ENCODE measurements at regions not wholly inside any gene's neighbourhood (a gene's known extent, or its start where the extent isn't known, plus 50 kb on each side); places are given as distances from the start of the nearest gene placed in this dataset.

- H3K4me3 ChIP-seq (ENCODE audit: low read length in 2 of 2), result no peak overlapping the region
- ATAC-seq (ENCODE audit: low FRiP score) (no peak), DNase-seq (no peak)
- no peaks in the 10 kb centered on the region for H3K36me3 ChIP-seq (ENCODE audit: control insufficient read depth in 1 of 2, insufficient read depth in 2 of 2, low read length in 1 of 2)
- no peaks in the 10 kb centered on the region for H3K27me3 ChIP-seq (ENCODE audit: control insufficient read depth in 1 of 2, insufficient read depth in 2 of 2, low read length in 1 of 2)
- no peak overlapping the region for H3K27ac ChIP-seq (ENCODE audit: low read depth in 1 of 2, low read length in 2 of 2)
- intact Hi-C loops (cut with DNase I), result loop anchor here (5.0 to 10.0 kb wide), 2 partner anchors 1108 to 1116 kb away; no protein-coding TSS in a partner anchor
- H3K4me1 ChIP-seq (ENCODE audit: control insufficient read depth in 1 of 2, insufficient read depth in 2 of 2, low read length in 2 of 2), result no peaks in the 10 kb centered on the region
- no peaks in the 10 kb centered on the region for H3K9me3 ChIP-seq (ENCODE audit: control insufficient read depth, low read length)
- WGBS, 2 donors, result 85 to 88% methylated on average over 5 of the region's 5 CpGs
These were observed 572.3 kb downstream of the PLCL1 start for GRCh38 chr2:198376677-198377076.

GRCh38 chr2:198375083-198375410 is 570.7 kb downstream of the PLCL1 start:
- no peak for ATAC-seq (ENCODE audit: low FRiP score)
- Histone ChIP-seq H3K27me3 (ENCODE audit: control insufficient read depth in 1 of 2, insufficient read depth in 2 of 2, low read length in 1 of 2) (no peaks in the 10 kb centered on the region), H3K27ac (ENCODE audit: low read depth in 1 of 2, low read length in 2 of 2) (no peak overlapping the region), H3K36me3 (ENCODE audit: control insufficient read depth in 1 of 2, insufficient read depth in 2 of 2, low read length in 1 of 2) (no peaks in the 10 kb centered on the region), H3K4me3 (ENCODE audit: low read length in 2 of 2) (no peak overlapping the region), H3K9me3 (ENCODE audit: control insufficient read depth, low read length) (no peaks in the 10 kb centered on the region), H3K4me1 (ENCODE audit: control insufficient read depth in 1 of 2, insufficient read depth in 2 of 2, low read length in 2 of 2) (no peaks in the 10 kb centered on the region)
- WGBS, 2 donors, result 60 to 64% methylated on average over 4 of the region's 4 CpGs
- intact Hi-C loops (cut with DNase I), result loop anchor here (5.0 to 10.0 kb wide), 2 partner anchors 1110 to 1117 kb away; no protein-coding TSS in a partner anchor
- DNase-seq, result no peak

- DNase-seq (no peak), ATAC-seq (ENCODE audit: low FRiP score) (no peak)
These were observed 570.1 kb downstream of the PLCL1 start for GRCh38 chr2:198374375-198375082.

GRCh38 chr2:198371921-198372543 is 567.6 kb downstream of the PLCL1 start:
- no peaks in the 10 kb centered on the region for H3K36me3 ChIP-seq (ENCODE audit: control insufficient read depth in 1 of 2, insufficient read depth in 2 of 2, low read length in 1 of 2)
- no peak for ATAC-seq (ENCODE audit: low FRiP score)
- H3K4me1 ChIP-seq (ENCODE audit: control insufficient read depth in 1 of 2, insufficient read depth in 2 of 2, low read length in 2 of 2), result no peaks in the 10 kb centered on the region
- intact Hi-C loops (cut with DNase I), result loop anchor here in 1 of 2 donors (10.0 kb wide), 1 partner anchor 1113 kb away; no protein-coding TSS in a partner anchor
- 74 to 76% methylated on average over 10 of the region's 10 CpGs for WGBS, 2 donors
- no peak overlapping the region for H3K27ac ChIP-seq (ENCODE audit: low read depth in 1 of 2, low read length in 2 of 2)
- H3K27me3 ChIP-seq (ENCODE audit: control insufficient read depth in 1 of 2, insufficient read depth in 2 of 2, low read length in 1 of 2), result no peaks in the 10 kb centered on the region
- no peaks in the 10 kb centered on the region for H3K9me3 ChIP-seq (ENCODE audit: control insufficient read depth, low read length)
- H3K4me3 ChIP-seq (ENCODE audit: low read length in 2 of 2), result no peak overlapping the region
- no peak for DNase-seq

More at GRCh38 chr2:198374375-198375082, 570.1 kb downstream of the PLCL1 start:
- H3K27me3 ChIP-seq (ENCODE audit: control insufficient read depth in 1 of 2, insufficient read depth in 2 of 2, low read length in 1 of 2), result no peaks in the 10 kb centered on the region
- H3K4me1 ChIP-seq (ENCODE audit: control insufficient read depth in 1 of 2, insufficient read depth in 2 of 2, low read length in 2 of 2), result no peaks in the 10 kb centered on the region
- 24 to 29% methylated on average over 3 of the region's 3 CpGs for WGBS, 2 donors
- no peak overlapping the region for H3K4me3 ChIP-seq (ENCODE audit: low read length in 2 of 2)
- intact Hi-C loops (cut with DNase I), result loop anchor here (5.0 to 10.0 kb wide), 2 partner anchors 1110 to 1118 kb away; no protein-coding TSS in a partner anchor
- no peaks in the 10 kb centered on the region for H3K9me3 ChIP-seq (ENCODE audit: control insufficient read depth, low read length)
- H3K27ac ChIP-seq (ENCODE audit: low read depth in 1 of 2, low read length in 2 of 2), result no peak overlapping the region
- no peaks in the 10 kb centered on the region for H3K36me3 ChIP-seq (ENCODE audit: control insufficient read depth in 1 of 2, insufficient read depth in 2 of 2, low read length in 1 of 2)

- 92 to 93% methylated on average over 1 of the region's 1 CpG for WGBS, 2 donors
- intact Hi-C loops (cut with DNase I), result loop anchor here in 1 of 2 donors (10.0 kb wide), 1 partner anchor 1113 kb away; no protein-coding TSS in a partner anchor
- no peak for ATAC-seq (ENCODE audit: low FRiP score)
These were observed 566.9 kb downstream of the PLCL1 start for GRCh38 chr2:198371329-198371728.

GRCh38 chr2:198368089-198368488 is 563.7 kb downstream of the PLCL1 start:
- Histone ChIP-seq H3K27ac (ENCODE audit: low read depth in 1 of 2, low read length in 2 of 2) (no peak overlapping the region), H3K9me3 (ENCODE audit: control insufficient read depth, low read length) (no peaks in the 10 kb centered on the region), H3K27me3 (ENCODE audit: control insufficient read depth in 1 of 2, insufficient read depth in 2 of 2, low read length in 1 of 2) (no peaks in the 10 kb centered on the region), H3K4me3 (ENCODE audit: low read length in 2 of 2) (no peak overlapping the region), H3K4me1 (ENCODE audit: control insufficient read depth in 1 of 2, insufficient read depth in 2 of 2, low read length in 2 of 2) (no peaks in the 10 kb centered on the region), H3K36me3 (ENCODE audit: control insufficient read depth in 1 of 2, insufficient read depth in 2 of 2, low read length in 1 of 2) (no peaks in the 10 kb centered on the region)
- intact Hi-C loops (cut with DNase I), result no loop called here
- WGBS, 2 donors, result 44 to 54% methylated on average over 2 of the region's 2 CpGs
- ATAC-seq (ENCODE audit: low FRiP score) (no peak), DNase-seq (no peak)

More at GRCh38 chr2:198371329-198371728, 566.9 kb downstream of the PLCL1 start:
- no peak overlapping the region for H3K4me3 ChIP-seq (ENCODE audit: low read length in 2 of 2)
- H3K27ac ChIP-seq (ENCODE audit: low read depth in 1 of 2, low read length in 2 of 2), result no peak overlapping the region
- DNase-seq, result no peak
- no peaks in the 10 kb centered on the region for H3K9me3 ChIP-seq (ENCODE audit: control insufficient read depth, low read length)
- H3K27me3 ChIP-seq (ENCODE audit: control insufficient read depth in 1 of 2, insufficient read depth in 2 of 2, low read length in 1 of 2), result no peaks in the 10 kb centered on the region
- no peaks in the 10 kb centered on the region for H3K36me3 ChIP-seq (ENCODE audit: control insufficient read depth in 1 of 2, insufficient read depth in 2 of 2, low read length in 1 of 2)
- H3K4me1 ChIP-seq (ENCODE audit: control insufficient read depth in 1 of 2, insufficient read depth in 2 of 2, low read length in 2 of 2), result no peaks in the 10 kb centered on the region

- Histone ChIP-seq H3K4me1 (ENCODE audit: control insufficient read depth in 1 of 2, insufficient read depth in 2 of 2, low read length in 2 of 2) (no peaks in the 10 kb centered on the region), H3K27ac (ENCODE audit: low read depth in 1 of 2, low read length in 2 of 2) (no peak overlapping the region), H3K36me3 (ENCODE audit: control insufficient read depth in 1 of 2, insufficient read depth in 2 of 2, low read length in 1 of 2) (no peaks in the 10 kb centered on the region), H3K4me3 (ENCODE audit: low read length in 2 of 2) (no peak overlapping the region), H3K9me3 (ENCODE audit: control insufficient read depth, low read length) (no peaks in the 10 kb centered on the region), H3K27me3 (ENCODE audit: control insufficient read depth in 1 of 2, insufficient read depth in 2 of 2, low read length in 1 of 2) (no peaks in the 10 kb centered on the region)
- intact Hi-C loops (cut with DNase I), result no loop called here
- ATAC-seq (ENCODE audit: low FRiP score) (no peak), DNase-seq (no peak)
- 49 to 57% methylated on average over 1 of the region's 1 CpG for WGBS, 2 donors
These were observed 558.3 kb downstream of the PLCL1 start for GRCh38 chr2:198362740-198363139.

- Histone ChIP-seq H3K36me3 (ENCODE audit: control insufficient read depth in 1 of 2, insufficient read depth in 2 of 2, low read length in 1 of 2) (no peaks in the 10 kb centered on the region), H3K27ac (ENCODE audit: low read depth in 1 of 2, low read length in 2 of 2) (no peak overlapping the region), H3K4me1 (ENCODE audit: control insufficient read depth in 1 of 2, insufficient read depth in 2 of 2, low read length in 2 of 2) (no peaks in the 10 kb centered on the region), H3K27me3 (ENCODE audit: control insufficient read depth in 1 of 2, insufficient read depth in 2 of 2, low read length in 1 of 2) (no peaks in the 10 kb centered on the region), H3K9me3 (ENCODE audit: control insufficient read depth, low read length) (peaks cover 2% of the 10 kb centered on the region), H3K4me3 (ENCODE audit: low read length in 2 of 2) (no peak overlapping the region)
- intact Hi-C loops (cut with DNase I), result no loop called here
- DNase-seq (no peak), ATAC-seq (ENCODE audit: low FRiP score) (no peak)
- 75 to 87% methylated on average over 5 of the region's 5 CpGs for WGBS, 2 donors
These were observed 554.9 kb downstream of the PLCL1 start for GRCh38 chr2:198359308-198359707.

- Histone ChIP-seq H3K4me3 (ENCODE audit: low read length in 2 of 2) (no peak overlapping the region), H3K9me3 (ENCODE audit: control insufficient read depth, low read length) (peaks cover 2% of the 10 kb centered on the region), H3K4me1 (ENCODE audit: control insufficient read depth in 1 of 2, insufficient read depth in 2 of 2, low read length in 2 of 2) (no peaks in the 10 kb centered on the region), H3K27me3 (ENCODE audit: control insufficient read depth in 1 of 2, insufficient read depth in 2 of 2, low read length in 1 of 2) (no peaks in the 10 kb centered on the region), H3K36me3 (ENCODE audit: control insufficient read depth in 1 of 2, insufficient read depth in 2 of 2, low read length in 1 of 2) (no peaks in the 10 kb centered on the region), H3K27ac (ENCODE audit: low read depth in 1 of 2, low read length in 2 of 2) (no peak overlapping the region)
- WGBS, 2 donors, result 74 to 82% methylated on average over 4 of the region's 4 CpGs
- no peak for DNase-seq
- intact Hi-C loops (cut with DNase I), result no loop called here
- ATAC-seq (ENCODE audit: low FRiP score), result no peak
These were observed 551.8 kb downstream of the PLCL1 start for GRCh38 chr2:198356157-198356556.
